ENCODE measurements at regions not wholly inside any gene's neighbourhood (a gene's known extent, or its start where the extent isn't known, plus 50 kb on each side); places are given as distances from the start of the nearest gene placed in this dataset.

GRCh38 chr4:116705466-116705865 is 379.9 kb downstream of the TRAM1L1 start:
- Histone ChIP-seq H3K23ac (ENCODE audit: insufficient read length, low read depth, low read length) (no peak overlapping the region), H4K91ac (ENCODE audit: insufficient read length, low read depth, low read length) (no peak overlapping the region), H2BK120ac (ENCODE audit: low read depth, low read length, poor library complexity, severe bottlenecking) (no peak overlapping the region), H4K20me1 (ENCODE audit: control insufficient read depth, insufficient read depth, insufficient read length) (no peaks in the 10 kb centered on the region), H2BK12ac (ENCODE audit: insufficient read length, low read depth, low read length) (no peak overlapping the region), H2AFZ (ENCODE audit: low read length) (no peak overlapping the region), H3K9ac (ENCODE audit: extremely low read depth, insufficient read length, low read length) (no peak overlapping the region), H2BK20ac (ENCODE audit: low read depth, low read length, poor library complexity, severe bottlenecking) (no peak overlapping the region), H3K4me2 (ENCODE audit: insufficient read depth, insufficient read length, low read length) (no peak overlapping the region), H2BK5ac (ENCODE audit: insufficient read length, low read length) (no peak overlapping the region), H2AK5ac (ENCODE audit: insufficient read length, low read length) (no peak overlapping the region), H4K5ac (ENCODE audit: insufficient read length, low read depth, low read length) (no peak overlapping the region), H3K27ac (ENCODE audit: insufficient read length, low read depth, low read length) (no peak overlapping the region), H2BK15ac (ENCODE audit: low read depth, low read length) (no peak overlapping the region), H3K27me3 (ENCODE audit: insufficient read depth, low read length) (no peaks in the 10 kb centered on the region), H3K14ac (ENCODE audit: insufficient read depth, low read length) (no peak overlapping the region), H4K8ac (replicated peaks; ENCODE audit: insufficient read length, low read depth, low read length) (no peak overlapping the region), H3K79me1 (ENCODE audit: insufficient read depth, low read depth, low read length, poor library complexity, severe bottlenecking) (no peaks in the 10 kb centered on the region), H3K56ac (ENCODE audit: insufficient read length, low read depth, low read length) (no peak overlapping the region), H3T11ph (ENCODE audit: low read length) (no peak overlapping the region), H3K9me3 (ENCODE audit: control insufficient read depth, low read depth, low read length) (no peaks in the 10 kb centered on the region), H3K18ac (ENCODE audit: insufficient read length, low read depth, low read length) (no peak overlapping the region), H3K4ac (ENCODE audit: low read depth, low read length) (no peak overlapping the region), H3K79me2 (ENCODE audit: insufficient read depth, low read length) (no peaks in the 10 kb centered on the region), H3K4me1 (ENCODE audit: insufficient read depth, low read length) (no peaks in the 10 kb centered on the region), H3K23me2 (ENCODE audit: insufficient read length, low read depth, low read length, poor library complexity, severe bottlenecking) (no peaks in the 10 kb centered on the region)
- H3K27me3 Mint-ChIP-seq (ENCODE audit: low read depth): no peaks in the 10 kb centered on the region
- WGBS (ENCODE audit: extremely low coverage, insufficient read length, low lambda C conversion rate): no CpG with 5 or more reads among the region's 32 CpGs
- H3K4me3 Mint-ChIP-seq: no peak overlapping the region
- H3K4me1 Mint-ChIP-seq: no peaks in the 10 kb centered on the region
- TF ChIP-seq CTCF (conservative IDR thresholded peaks at IDR 0.05): no peak
- H3K9me3 Mint-ChIP-seq: peaks cover 0 to 1% of the 10 kb centered on the region in 2 experiments; a peak in 1 of 5 replicates
- H3K27ac Mint-ChIP-seq: no peak overlapping the region
- peak; percentile 27 for DNase-seq
- no peaks in the 10 kb centered on the region; a peak in 1 of 7 replicates for H3K36me3 Mint-ChIP-seq (ENCODE audit: insufficient read depth in 1 of 3, low read depth in 3 of 3)
